Upper lobe of right lung (tissue), 1 donor: ENCODE measurements at regions not wholly inside any gene's neighbourhood (a gene's known extent, or its start where the extent isn't known, plus 50 kb on each side); places are given as distances from the start of the nearest gene placed in this dataset.

ENCODE experiments used
- ATAC-seq: fragments of 200-7000 bp; cut with Tn5 transposase; one replicate; pipeline ENCODE4 v1.9.1; 2020; ENCODE audit warnings: mild to moderate bottlenecking, moderate library complexity
- DNase-seq: peaks from one replicate; pipeline ENCODE4 v3.0.0-alpha.2; 2020
- H3K27ac ChIP-seq: fragments of 200-600 bp; one replicate; pipeline ENCODE4 v1.8.0; 2022
- H3K27me3 ChIP-seq: fragments of 200-600 bp; one replicate; pipeline ENCODE4 v1.8.0; 2022; ENCODE audit warnings: mild to moderate bottlenecking
- H3K36me3 ChIP-seq: fragments of 200-600 bp; one replicate; pipeline ENCODE4 v1.8.0; 2022
- H3K4me1 ChIP-seq: fragments of 200-600 bp; one replicate; pipeline ENCODE4 v1.8.0; 2022
- H3K4me3 ChIP-seq: fragments of 200-600 bp; one replicate; pipeline ENCODE4 v1.8.0; 2022; ENCODE audit warnings: mild to moderate bottlenecking
- H3K9me3 ChIP-seq: fragments of 200-600 bp; one replicate; pipeline ENCODE4 v1.8.0; 2022
- CTCF ChIP-seq: fragments of 200-600 bp; IDR thresholded peaks from one replicate; pipeline ENCODE4 v1.8.0; 2022; ENCODE audit warnings: antibody characterized with exemption
- intact Hi-C: fragments of 100-400 bp; cut with DNase I; formaldehyde crosslinking; loops from one replicate; pipeline ENCODE4 v1.11.0; 2022
- donor health status: DM: no; HTN: yes; CAD: no; lungs with severe emphysema.

- Histone ChIP-seq H3K27me3 (no peaks in the 10 kb centered on the region), H3K36me3 (no peaks in the 10 kb centered on the region), H3K27ac (no peak overlapping the region), H3K4me1 (no peaks in the 10 kb centered on the region), H3K4me3 (no peak overlapping the region), H3K9me3 (no peaks in the 10 kb centered on the region)
- no peak for ATAC-seq
- TF ChIP-seq CTCF, result no peak
- no peak for DNase-seq
- intact Hi-C loops, result no loop called here
Measured at GRCh38 chr5:38060354-38060753, 198.0 kb upstream of the EGFLAM start.

- DNase-seq, result no peak
- ATAC-seq, result no peak
- Histone ChIP-seq H3K4me1 (no peaks in the 10 kb centered on the region), H3K36me3 (no peaks in the 10 kb centered on the region), H3K27me3 (no peaks in the 10 kb centered on the region), H3K27ac (no peak overlapping the region), H3K4me3 (no peak overlapping the region), H3K9me3 (no peaks in the 10 kb centered on the region)
- intact Hi-C loops, result no loop called here
- TF ChIP-seq CTCF, result no peak
Measured at GRCh38 chr5:38059876-38060275, 198.5 kb upstream of the EGFLAM start.

GRCh38 chr5:38051711-38052511, 206.4 kb upstream of the EGFLAM start:
- TF ChIP-seq CTCF, result no peak
- DNase-seq (no peak), ATAC-seq (no peak)
- H3K36me3 ChIP-seq, result no peaks in the 10 kb centered on the region
- no peaks in the 10 kb centered on the region for H3K4me1 ChIP-seq
- no peak overlapping the region for H3K27ac ChIP-seq
- no peak overlapping the region for H3K4me3 ChIP-seq
- intact Hi-C loops, result no loop called here
- H3K27me3 ChIP-seq, result no peaks in the 10 kb centered on the region
- H3K9me3 ChIP-seq, result no peaks in the 10 kb centered on the region

GRCh38 chr5:38048400-38048799, 208.6 kb upstream of the GDNF start:
- H3K4me1 ChIP-seq, result no peaks in the 10 kb centered on the region
- ATAC-seq (no peak), DNase-seq (no peak)
- no peak overlapping the region for H3K27ac ChIP-seq
- TF ChIP-seq CTCF, result no peak
- no peaks in the 10 kb centered on the region for H3K9me3 ChIP-seq
- H3K4me3 ChIP-seq, result no peak overlapping the region
- no peaks in the 10 kb centered on the region for H3K27me3 ChIP-seq
- H3K36me3 ChIP-seq, result no peaks in the 10 kb centered on the region
- intact Hi-C loops, result no loop called here

- DNase-seq (no peak), ATAC-seq (no peak)
- Histone ChIP-seq H3K27me3 (no peaks in the 10 kb centered on the region), H3K9me3 (no peaks in the 10 kb centered on the region), H3K27ac (no peak overlapping the region), H3K4me3 (no peak overlapping the region), H3K4me1 (no peaks in the 10 kb centered on the region), H3K36me3 (no peaks in the 10 kb centered on the region)
- TF ChIP-seq CTCF, result no peak
- intact Hi-C loops, result no loop called here
Measured at GRCh38 chr5:38046103-38046502, 206.3 kb upstream of the GDNF start.

- no peak overlapping the region for H3K4me3 ChIP-seq
- no peak for TF ChIP-seq CTCF
- ATAC-seq (no peak), DNase-seq (no peak)
- no peaks in the 10 kb centered on the region for H3K9me3 ChIP-seq
- no peak overlapping the region for H3K27ac ChIP-seq
- H3K4me1 ChIP-seq, result no peaks in the 10 kb centered on the region
- H3K36me3 ChIP-seq, result no peaks in the 10 kb centered on the region
- intact Hi-C loops, result no loop called here
- no peaks in the 10 kb centered on the region for H3K27me3 ChIP-seq
Measured at GRCh38 chr5:38045446-38045845, 205.6 kb upstream of the GDNF start.
